ENCODE measurements at regions not wholly inside any gene's neighbourhood (a gene's known extent, or its start where the extent isn't known, plus 50 kb on each side); places are given as distances from the start of the nearest gene placed in this dataset.
"Not testable (repeated sequence)": the region's sequence is repeated elsewhere in the genome, so short reads cannot be mapped to it uniquely, and the experiment has no call there.

- TF ChIP-seq, protein P1, sequence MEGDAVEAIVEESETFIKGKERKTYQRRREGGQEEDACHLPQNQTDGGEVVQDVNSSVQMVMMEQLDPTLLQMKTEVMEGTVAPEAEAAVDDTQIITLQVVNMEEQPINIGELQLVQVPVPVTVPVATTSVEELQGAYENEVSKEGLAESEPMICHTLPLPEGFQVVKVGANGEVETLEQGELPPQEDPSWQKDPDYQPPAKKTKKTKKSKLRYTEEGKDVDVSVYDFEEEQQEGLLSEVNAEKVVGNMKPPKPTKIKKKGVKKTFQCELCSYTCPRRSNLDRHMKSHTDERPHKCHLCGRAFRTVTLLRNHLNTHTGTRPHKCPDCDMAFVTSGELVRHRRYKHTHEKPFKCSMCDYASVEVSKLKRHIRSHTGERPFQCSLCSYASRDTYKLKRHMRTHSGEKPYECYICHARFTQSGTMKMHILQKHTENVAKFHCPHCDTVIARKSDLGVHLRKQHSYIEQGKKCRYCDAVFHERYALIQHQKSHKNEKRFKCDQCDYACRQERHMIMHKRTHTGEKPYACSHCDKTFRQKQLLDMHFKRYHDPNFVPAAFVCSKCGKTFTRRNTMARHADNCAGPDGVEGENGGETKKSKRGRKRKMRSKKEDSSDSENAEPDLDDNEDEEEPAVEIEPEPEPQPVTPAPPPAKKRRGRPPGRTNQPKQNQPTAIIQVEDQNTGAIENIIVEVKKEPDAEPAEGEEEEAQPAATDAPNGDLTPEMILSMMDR (IDR thresholded peaks at IDR 0.05; ENCODE audit: control extremely low read depth in 1 of 3, insufficient read depth in 1 of 3, low read depth in 1 of 3, low read length in 3 of 3) = no peak
- no peak for TF ChIP-seq HDAC6 (IDR thresholded peaks at IDR 0.05; ENCODE audit: low read depth, low read length)
Measured at GRCh38 chr9:20236676-20237075, 385.6 kb downstream of the MLLT3 start (continued).

- CTCF ChIA-PET (ENCODE audit: partially characterized antibody) = not testable (repeated sequence)
Measured at GRCh38 chr9:20235206-20235605, 387.1 kb downstream of the MLLT3 start.

More at GRCh38 chr9:20235206-20235605, 387.1 kb downstream of the MLLT3 start:
- H3K79me2 ChIP-seq (ENCODE audit: control insufficient read depth in 1 of 2, insufficient read depth in 2 of 2, low read length in 2 of 2); H3K18ac ChIP-seq (ENCODE audit: extremely low read depth, low read length); H3K56ac ChIP-seq (replicated peaks; ENCODE audit: insufficient read length, low read depth, low read length); H3K27ac ChIP-seq (ENCODE audit: low read depth, low read length); H2AFZ ChIP-seq (ENCODE audit: low read length); FAIRE-seq; H3K4me3 ChIP-seq (ENCODE audit: extremely low read depth in 1 of 4, insufficient read depth in 2 of 4, low read depth in 3 of 4, low read length in 4 of 4); H3K36me3 ChIP-seq (ENCODE audit: control insufficient read depth in 2 of 4, insufficient read depth in 4 of 4, low read length in 3 of 4); H3K4me1 ChIP-seq (replicated peaks in 1 of 4; ENCODE audit: control insufficient read depth in 3 of 4, insufficient read depth in 4 of 4, low read length in 3 of 4); H2BK15ac ChIP-seq (ENCODE audit: low read length); H3K4ac ChIP-seq (replicated peaks; ENCODE audit: insufficient read length, low read depth, low read length); H2BK5ac ChIP-seq (ENCODE audit: low read depth, low read length); POLR2A ChIA-PET (ENCODE audit: partially characterized antibody); H3K9ac ChIP-seq (replicated peaks in 1 of 4; ENCODE audit: extremely low read depth in 1 of 4, low read depth in 3 of 4, low read length in 3 of 4); H2BK12ac ChIP-seq (ENCODE audit: low read depth, low read length); H4K91ac ChIP-seq (replicated peaks; ENCODE audit: insufficient read length, low read length); H2BK20ac ChIP-seq (ENCODE audit: low read length); H3K23me2 ChIP-seq (ENCODE audit: low read depth, low read length); DNase-seq (ENCODE audit: low read depth in 1 of 2, low spot score in 2 of 2); H3K14ac ChIP-seq (ENCODE audit: insufficient read length); H3K23ac ChIP-seq (ENCODE audit: insufficient read length); H3K79me1 ChIP-seq (ENCODE audit: low read depth, low read length); H3K27me3 ChIP-seq (replicated peaks in 1 of 4; ENCODE audit: control insufficient read depth in 3 of 4, extremely low read depth in 1 of 4, insufficient read depth in 3 of 4, low read length in 3 of 4); H3K4me2 ChIP-seq (ENCODE audit: insufficient read depth in 1 of 2, low read depth in 2 of 2, low read length in 2 of 2); H4K20me1 ChIP-seq (replicated peaks in 1 of 2; ENCODE audit: control insufficient read depth in 1 of 2, insufficient read depth in 2 of 2, low read length in 2 of 2); H4K8ac ChIP-seq (ENCODE audit: extremely low read depth, insufficient read depth, low read length); H4K5ac ChIP-seq (ENCODE audit: insufficient read length, low read depth, low read length); H2AK5ac ChIP-seq (ENCODE audit: low read depth, low read length); H2BK120ac ChIP-seq (replicated peaks; ENCODE audit: low read depth, low read length): not testable (repeated sequence)
- H3K9me3 ChIP-seq (ENCODE audit: insufficient read depth in 2 of 2, low read depth in 1 of 2, low read length in 1 of 2) = peaks cover 13 to 18% of the 10 kb centered on the region in 2 experiments
- WGBS, 2 experiments (ENCODE audit: extremely low coverage in 1 of 2, insufficient coverage in 1 of 2, insufficient read length in 1 of 2, insufficient replicate concordance in 2 of 2, low coverage in 1 of 2, low lambda C conversion rate in 2 of 2, missing lambda C conversion rate in 1 of 2) = 96% methylated on average over 8 of the region's 11 CpGs; no CpG with 5 or more reads in 1 of the 2 experiments

Data from H1 (cell line).